Fibroblast of upper back skin (primary cell): ENCODE measurements at regions not wholly inside any gene's neighbourhood (a gene's known extent, or its start where the extent isn't known, plus 50 kb on each side); places are given as distances from the start of the nearest gene placed in this dataset.

ENCODE experiments used
- DNase-seq: peaks from one replicate; pipeline ENCODE4 v3.0.0-alpha.2; 2013

DNA sequence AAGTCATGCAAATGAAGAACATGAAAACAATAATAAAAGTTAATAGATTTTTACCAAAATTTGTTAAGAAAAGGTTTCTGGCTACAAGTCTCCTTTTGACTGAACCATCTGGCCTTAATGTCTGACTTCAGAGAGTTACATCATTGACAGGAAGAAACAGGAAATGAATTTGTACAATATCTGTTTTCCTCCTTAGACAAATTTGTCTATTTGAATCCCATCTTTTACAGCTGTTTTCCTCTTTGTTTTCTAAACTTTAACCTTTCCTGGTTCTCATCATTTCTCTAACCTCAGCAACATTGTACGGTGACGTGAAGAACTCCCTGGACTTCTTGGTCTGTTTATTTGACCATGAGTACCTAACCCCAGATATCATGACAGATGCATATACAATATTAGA is 567.5 kb upstream of the RIOK2 start:
- DNase-seq = no peak

DNA sequence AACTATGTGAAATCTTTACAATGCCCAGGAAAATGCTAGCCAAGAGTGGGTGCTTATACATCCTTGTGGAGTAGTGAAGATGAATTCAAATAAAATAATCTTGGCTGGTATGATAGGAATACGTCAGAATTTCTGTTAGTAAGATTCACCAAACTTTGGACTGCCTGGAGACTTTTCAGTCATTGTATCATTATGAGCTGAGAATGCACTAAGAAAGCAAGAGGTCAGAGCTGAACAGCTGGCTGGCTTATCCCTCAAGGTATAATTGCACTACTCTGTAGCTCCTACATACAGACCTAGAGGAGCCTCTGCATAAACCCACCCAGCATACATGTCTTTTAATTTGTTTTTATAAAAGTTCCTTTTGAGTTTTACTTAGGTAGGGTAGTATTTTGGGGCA is 568.5 kb upstream of the RIOK2 start:
- DNase-seq = no peak

- peak; percentile 31 for DNase-seq
Measured at GRCh38 chr5:97752871-97753270, 569.8 kb upstream of the RIOK2 start.

- DNase-seq = no peak
Measured at GRCh38 chr5:97762483-97762882, 579.4 kb upstream of the RIOK2 start.

DNA sequence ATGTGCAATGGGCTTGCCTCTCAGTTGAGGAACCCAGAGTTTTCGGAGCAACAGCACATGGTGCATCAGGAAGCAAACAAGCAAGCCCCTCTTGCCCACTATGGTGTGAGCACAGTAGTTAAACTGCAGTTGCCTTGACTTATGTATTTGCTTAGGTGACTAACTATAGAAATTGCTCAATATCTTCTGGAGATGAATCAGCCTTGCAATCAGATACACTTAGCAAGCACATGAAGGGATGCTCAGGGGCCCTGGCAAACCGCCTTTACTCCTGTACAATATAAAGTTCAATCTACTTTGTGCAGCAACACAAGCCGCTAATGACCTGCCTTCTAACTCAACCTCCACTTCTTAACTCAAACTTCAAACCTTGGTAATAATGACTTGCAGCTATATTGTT is 581.7 kb upstream of the RIOK2 start:
- peak; percentile 82 for DNase-seq

GRCh38 chr5:97778451-97778850 is 595.4 kb upstream of the RIOK2 start:
- DNase-seq = peak; percentile 19

DNA sequence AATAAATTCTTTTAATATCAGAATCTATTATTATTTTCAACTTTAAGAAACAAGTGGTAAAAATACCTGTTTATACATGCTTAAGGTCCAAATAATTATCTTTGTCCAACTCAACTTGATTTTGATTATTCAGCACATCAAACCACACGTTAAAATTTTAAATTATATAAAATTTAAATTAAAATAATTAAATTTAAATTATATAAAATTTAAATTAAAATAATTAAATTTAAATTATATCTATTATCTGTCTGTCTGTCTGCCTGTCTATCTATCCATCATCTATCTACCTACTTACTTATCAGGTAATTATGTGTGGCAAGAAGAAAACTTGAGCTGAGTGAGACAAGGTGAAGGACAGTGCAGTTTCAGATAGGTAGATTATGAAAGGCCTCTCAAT is 605.3 kb upstream of the RIOK2 start:
- DNase-seq = no peak

DNA sequence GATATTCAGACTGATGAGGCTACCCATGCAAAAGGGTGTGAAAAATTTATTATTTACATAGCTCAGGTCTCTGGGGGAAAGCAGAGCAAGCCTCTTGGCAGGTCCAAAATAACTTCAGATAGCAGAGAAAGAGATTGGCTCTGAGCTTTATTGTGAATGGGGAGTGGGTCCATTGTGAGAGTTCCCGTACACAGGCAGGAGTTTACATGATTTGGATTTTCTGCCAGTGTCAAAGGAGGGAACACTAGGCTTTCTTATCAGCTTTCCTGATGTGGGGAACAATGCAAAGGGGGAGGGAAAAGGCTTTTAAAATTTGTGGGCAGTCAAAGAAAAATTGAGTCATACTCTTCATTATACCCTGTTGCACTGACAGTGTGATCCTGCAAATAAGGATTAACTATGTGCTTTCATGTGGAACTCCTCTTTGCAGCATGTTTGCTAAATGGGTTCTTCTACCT is 615.0 kb upstream of the RIOK2 start:
- no peak for DNase-seq

GRCh38 chr5:97801461-97801860 is 618.4 kb upstream of the RIOK2 start:
- no peak for DNase-seq

DNA sequence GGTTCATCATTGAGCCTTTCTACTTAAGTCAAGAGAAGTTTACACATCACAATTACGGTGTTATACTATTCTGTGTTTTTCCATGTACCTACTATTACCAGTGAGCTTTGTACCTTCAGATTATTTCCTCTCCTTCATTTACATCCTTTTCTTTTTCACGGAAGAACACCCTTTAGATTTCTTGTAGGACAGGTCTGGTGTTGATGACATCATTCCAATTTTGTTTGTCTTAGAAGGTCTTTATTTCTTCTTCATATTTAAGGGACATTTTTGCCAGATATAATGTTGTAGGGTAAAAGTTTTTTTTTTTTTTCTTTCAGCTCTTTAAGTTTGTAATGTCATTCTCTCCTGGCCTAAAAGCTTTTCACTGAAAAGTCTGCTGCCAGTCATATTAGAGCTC is 637.1 kb upstream of the RIOK2 start:
- DNase-seq = no peak

DNA sequence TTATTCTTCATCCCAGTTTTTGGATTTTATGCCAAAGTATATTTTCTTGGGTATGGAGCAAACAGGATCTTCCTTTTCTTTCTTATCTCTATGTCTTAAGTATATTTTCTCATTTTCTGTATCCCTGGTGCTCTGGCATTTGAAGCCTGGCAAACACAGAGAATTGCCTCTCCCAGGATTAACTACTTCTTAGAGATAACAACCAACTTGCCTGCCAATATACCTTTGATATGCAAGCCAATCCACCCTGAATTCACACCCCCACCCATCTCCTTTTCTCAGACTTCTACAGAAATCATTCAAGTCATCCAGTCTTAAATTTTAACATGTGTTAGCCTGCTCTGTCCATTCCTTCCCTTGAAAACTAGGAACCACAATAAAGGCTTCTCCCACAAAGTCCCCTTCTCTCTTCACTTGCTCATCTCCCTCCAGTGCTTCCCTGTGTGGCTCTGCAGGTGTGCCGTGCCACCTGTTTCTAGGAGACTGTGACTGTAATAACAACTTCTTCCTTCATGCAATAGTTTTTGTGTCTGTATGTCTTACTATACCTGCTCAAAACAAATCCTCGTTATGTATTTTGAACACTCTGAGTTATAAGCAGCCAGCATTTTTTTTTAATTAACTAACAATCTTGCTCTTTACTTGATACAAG is 649.7 kb upstream of the RIOK2 start:
- no peak for DNase-seq

GRCh38 chr5:97834561-97834960 is 651.5 kb upstream of the RIOK2 start:
- DNase-seq = no peak

DNA sequence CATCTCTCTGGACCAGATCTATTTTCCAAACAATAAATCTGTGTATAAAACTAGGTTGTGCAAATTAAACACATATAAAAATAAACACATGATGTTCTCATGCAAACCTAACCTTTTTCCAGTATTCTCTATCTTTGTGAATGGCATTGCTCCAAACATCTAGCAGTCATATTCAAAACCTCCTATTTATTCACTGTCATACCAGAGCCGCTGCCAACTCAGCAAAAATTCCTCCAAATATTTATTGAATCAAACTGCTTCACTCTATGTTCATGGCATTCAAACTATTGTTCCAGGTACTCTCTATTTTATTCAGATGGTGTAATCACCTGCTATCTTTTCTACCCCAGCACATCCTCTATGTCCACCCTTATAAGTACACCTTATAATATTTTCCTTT is 652.1 kb upstream of the RIOK2 start:
- DNase-seq = peak; percentile 36

GRCh38 chr5:97836816-97837215 is 653.8 kb upstream of the RIOK2 start:
- DNase-seq = no peak

DNA sequence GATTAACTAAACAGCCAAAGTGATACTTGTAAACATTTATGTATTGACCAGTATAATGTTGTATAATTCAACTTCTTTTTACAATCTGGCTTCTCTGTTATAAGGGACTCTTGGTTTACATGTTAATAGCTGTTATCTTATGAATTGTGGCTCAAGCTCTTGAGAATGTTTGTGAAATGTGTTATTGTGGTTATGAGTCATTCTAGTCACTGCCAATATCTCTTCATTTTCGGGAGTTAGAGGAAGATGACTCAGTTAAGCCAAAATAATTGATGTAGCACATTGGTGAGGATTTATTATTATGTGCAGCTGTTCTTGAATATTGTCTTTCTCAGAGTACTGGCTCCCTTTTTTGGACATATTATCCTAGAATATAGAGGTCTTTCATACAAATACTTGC is 655.2 kb upstream of the RIOK2 start:
- peak; percentile 98 for DNase-seq

DNA sequence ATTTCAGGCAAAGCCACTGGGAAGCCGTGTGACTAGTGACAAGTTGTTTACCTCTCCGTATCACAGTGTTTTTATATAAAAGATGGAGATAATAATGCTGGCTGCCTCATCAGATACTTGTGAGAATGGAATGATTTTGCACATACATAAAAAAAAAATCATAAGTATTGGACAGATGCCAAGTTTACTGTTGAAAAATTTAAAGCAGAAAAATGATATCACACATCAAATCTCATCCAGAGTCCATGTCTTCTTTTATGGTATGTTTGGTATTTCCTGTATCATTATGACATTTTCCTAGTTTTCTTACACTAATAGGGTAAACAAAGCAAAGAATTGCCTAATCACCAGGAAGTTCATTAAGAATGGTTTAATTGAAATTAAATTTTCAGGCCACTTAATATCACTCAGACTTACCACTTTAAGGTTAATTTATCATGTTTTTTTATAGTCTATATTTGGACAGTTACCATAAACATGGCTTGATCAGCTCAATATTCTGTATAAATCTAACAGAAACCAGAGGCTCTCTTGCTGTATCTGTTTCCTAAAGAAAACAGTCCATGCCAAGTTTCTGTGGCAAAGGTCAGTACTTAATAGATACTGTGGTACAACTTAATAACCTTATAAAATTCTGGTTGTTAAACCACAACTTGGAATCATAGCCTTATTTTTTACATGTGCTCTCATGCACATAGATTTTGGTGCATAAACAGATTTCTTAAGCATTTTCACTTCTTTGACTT is 656.5 kb upstream of the RIOK2 start:
- DNase-seq = peak; percentile 50

DNA sequence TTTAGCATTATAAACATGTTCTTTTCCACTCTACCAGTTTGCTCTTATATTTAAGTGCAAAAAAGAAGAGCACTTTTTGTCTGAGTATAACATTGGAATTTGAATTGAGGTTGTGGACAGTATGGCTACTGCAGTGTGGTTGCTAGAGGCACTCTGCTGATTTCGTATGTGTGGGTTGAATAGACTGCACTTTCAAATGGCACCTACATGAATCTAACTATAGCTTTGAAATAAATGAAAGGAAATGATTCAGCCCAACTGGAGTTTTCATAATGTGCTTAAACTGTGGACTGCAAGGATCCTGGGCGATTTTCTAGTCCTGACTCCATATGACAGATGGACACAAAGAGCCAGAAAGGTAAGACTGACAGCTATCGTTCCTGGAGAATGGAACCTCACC is 657.6 kb upstream of the RIOK2 start:
- peak; percentile 41 for DNase-seq

DNA sequence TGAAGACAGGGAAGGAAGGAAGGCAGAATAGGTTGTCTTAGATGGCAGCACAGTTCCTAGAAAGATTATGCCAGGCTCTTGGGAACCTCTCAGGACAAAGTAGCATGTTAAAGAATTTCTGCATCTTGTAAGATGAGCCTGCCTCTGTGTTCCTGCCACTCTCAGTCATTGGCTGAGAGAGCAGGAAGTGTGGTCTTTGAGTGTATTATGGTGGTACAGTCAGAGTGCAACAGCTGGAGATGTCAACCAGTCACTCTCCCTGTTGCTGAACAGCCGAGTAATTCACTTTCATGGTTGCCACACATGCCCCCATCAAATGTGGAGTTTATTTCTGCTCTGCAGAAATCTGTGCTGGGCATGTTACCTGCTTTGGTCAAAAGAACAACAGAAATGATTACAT is 659.6 kb upstream of the RIOK2 start:
- DNase-seq = no peak

GRCh38 chr5:97844797-97845196 is 661.8 kb upstream of the RIOK2 start:
- DNase-seq = no peak

DNA sequence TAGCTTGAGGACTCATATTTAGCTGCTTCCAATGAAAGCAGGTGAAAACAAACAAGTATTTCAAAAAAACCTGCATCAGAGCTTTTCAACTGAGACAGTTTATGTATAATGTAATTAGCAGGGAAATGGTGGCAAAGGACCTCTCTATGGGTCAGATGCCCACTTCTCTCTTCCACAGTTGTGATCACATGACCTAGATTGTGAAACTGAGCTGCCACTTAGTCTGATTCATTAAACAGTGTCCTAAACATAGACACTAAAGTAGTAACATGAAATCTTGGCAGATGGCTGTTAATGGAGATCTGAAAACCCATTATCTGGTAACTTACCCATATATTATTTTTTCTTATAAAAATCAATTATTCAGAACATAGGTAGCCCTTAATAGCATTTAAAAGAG is 663.6 kb upstream of the RIOK2 start:
- DNase-seq = no peak

GRCh38 chr5:97847920-97848631 is 665.0 kb upstream of the RIOK2 start:
- DNase-seq = no peak

DNA sequence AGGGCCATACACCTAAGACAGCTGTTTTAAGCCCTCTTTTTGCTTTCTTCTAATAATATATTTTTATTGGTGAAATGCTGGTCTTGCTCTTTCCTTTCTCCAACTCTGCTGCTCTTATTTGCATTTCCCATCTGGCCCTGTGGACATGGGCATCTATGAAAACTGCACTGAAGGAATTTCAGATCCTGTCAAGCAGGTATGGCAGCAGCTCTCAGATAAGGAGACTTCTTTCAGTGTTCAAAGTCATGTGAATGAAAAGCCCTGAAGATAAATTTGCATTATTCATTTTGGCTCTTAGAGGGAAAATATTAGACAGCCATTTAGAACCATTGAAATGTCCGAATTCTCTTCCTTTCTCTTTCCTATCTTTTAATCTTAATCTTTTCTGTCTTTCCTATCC is 668.0 kb upstream of the RIOK2 start:
- DNase-seq = no peak

- peak; percentile 85 for DNase-seq
Measured at GRCh38 chr5:97854871-97855762, 672.1 kb upstream of the RIOK2 start.
